Osteocyte (in vitro differentiated cells): ENCODE measurements at regions not wholly inside any gene's neighbourhood (a gene's known extent, or its start where the extent isn't known, plus 50 kb on each side); places are given as distances from the start of the nearest gene placed in this dataset.

ENCODE experiments used
- DNase-seq: peaks from one replicate; pipeline ENCODE4 v3.0.0; 2021; ENCODE audit warnings: mixed read lengths; ENCODE audit not compliant: unreplicated experiment; ENCODE audit errors: extremely low spot score
- H3K27ac Mint-ChIP-seq: one replicate; pipeline ENCODE4 v1.8.0; 2021; ENCODE audit warnings: mild to moderate bottlenecking, mixed read lengths; ENCODE audit not compliant: unreplicated experiment
- H3K27me3 Mint-ChIP-seq: one replicate; pipeline ENCODE4 v1.8.0; 2021; ENCODE audit warnings: mixed read lengths; ENCODE audit not compliant: unreplicated experiment
- H3K36me3 Mint-ChIP-seq: one replicate; pipeline ENCODE4 v1.8.0; 2021; ENCODE audit warnings: mixed read lengths; ENCODE audit not compliant: unreplicated experiment
- H3K4me1 Mint-ChIP-seq: one replicate; pipeline ENCODE4 v1.8.0; 2021; ENCODE audit warnings: mixed read lengths; ENCODE audit not compliant: unreplicated experiment
- H3K4me3 Mint-ChIP-seq: one replicate; pipeline ENCODE4 v1.8.0; 2021; ENCODE audit warnings: mild to moderate bottlenecking, moderate library complexity, mixed read lengths; ENCODE audit not compliant: unreplicated experiment
- H3K9me3 Mint-ChIP-seq: one replicate; pipeline ENCODE4 v1.8.0; 2021; ENCODE audit warnings: mixed read lengths; ENCODE audit not compliant: unreplicated experiment
- CTCF ChIP-seq: fragments of 200-600 bp; sonication (generic); IDR thresholded peaks from 2 replicates; pipeline ENCODE4 v1.5.0; 2021; ENCODE audit warnings: antibody characterized with exemption, mild to moderate bottlenecking, moderate library complexity

- Mint-ChIP-seq H3K4me1 (peaks cover 77% of the 10 kb centered on the region), H3K27ac (peak overlapping the region; percentile 100), H3K36me3 (no peaks in the 10 kb centered on the region), H3K4me3 (no peak overlapping the region), H3K9me3 (no peaks in the 10 kb centered on the region), H3K27me3 (no peaks in the 10 kb centered on the region)
- peak; percentile 97 for TF ChIP-seq CTCF
- DNase-seq = peak; percentile 91
Measured at GRCh38 chr1:201709564-201710295, 119.2 kb upstream of the IPO9 start.

GRCh38 chr1:201710632-201711597, 118.0 kb upstream of the IPO9 start:
- Mint-ChIP-seq H3K36me3 (no peaks in the 10 kb centered on the region), H3K4me3 (peak overlapping the region; percentile 26), H3K27me3 (no peaks in the 10 kb centered on the region), H3K27ac (peak overlapping the region; percentile 100), H3K9me3 (no peaks in the 10 kb centered on the region), H3K4me1 (peaks cover 87% of the 10 kb centered on the region)
- DNase-seq = no peak
- no peak for TF ChIP-seq CTCF

GRCh38 chr1:201711811-201712210, 117.1 kb upstream of the IPO9 start:
- no peak for TF ChIP-seq CTCF
- Mint-ChIP-seq H3K9me3 (no peaks in the 10 kb centered on the region), H3K4me1 (peaks cover 92% of the 10 kb centered on the region), H3K27ac (peak overlapping the region; percentile 100), H3K36me3 (no peaks in the 10 kb centered on the region), H3K27me3 (no peaks in the 10 kb centered on the region), H3K4me3 (no peak overlapping the region)
- DNase-seq = no peak

GRCh38 chr1:201712387-201713085, 116.4 kb upstream of the IPO9 start:
- no peak for TF ChIP-seq CTCF
- peak overlapping the region; percentile 41 for H3K4me3 Mint-ChIP-seq
- H3K27me3 Mint-ChIP-seq = no peaks in the 10 kb centered on the region
- no peak for DNase-seq
- H3K4me1 Mint-ChIP-seq = peaks cover 90% of the 10 kb centered on the region
- peaks cover 2% of the 10 kb centered on the region for H3K36me3 Mint-ChIP-seq
- peak overlapping the region; percentile 100 for H3K27ac Mint-ChIP-seq
- no peaks in the 10 kb centered on the region for H3K9me3 Mint-ChIP-seq
